Esophagus squamous epithelium (tissue), 5 donors: ENCODE measurements at regions not wholly inside any gene's neighbourhood (a gene's known extent, or its start where the extent isn't known, plus 50 kb on each side); places are given as distances from the start of the nearest gene placed in this dataset.

Source experiments
- DNase-seq: peaks from one replicate; lab custom pipeline; 2025; lab: John Stamatoyannopoulos, UW
- H3K27ac ChIP-seq, 4 donors: fragments of 200-600 bp; sonication (generic); one replicate each; pipeline ENCODE4 v1.5.1; 2016 to 2019; ENCODE audit warnings: mild to moderate bottlenecking in 1 of 4
- H3K27me3 ChIP-seq, 4 donors: fragments of 200-600 bp; sonication (generic); 1 replicate in 3 of 4; 2 replicates in 1 of 4; pipeline versions ENCODE4 v1.5.1 to v1.6.0; 2017 to 2021; ENCODE audit warnings: antibody characterized with exemption in 1 of 4
- H3K36me3 ChIP-seq, 3 donors: fragments of 200-600 bp; sonication (generic); one replicate each; pipeline ENCODE4 v1.5.1; 2016 to 2019
- H3K4me1 ChIP-seq, 3 donors: fragments of 200-600 bp; sonication (generic); one replicate each; pipeline ENCODE4 v1.5.1; 2017 to 2019
- H3K4me3 ChIP-seq, 4 donors: fragments of 200-600 bp; sonication (generic); 1 replicate in 3 of 4; 2 replicates in 1 of 4; pipeline ENCODE4 v1.5.1; 2016 to 2019; ENCODE audit warnings: mild to moderate bottlenecking in 2 of 4, moderate library complexity in 1 of 4
- H3K9me3 ChIP-seq, 3 donors: fragments of 200-600 bp; sonication (generic); one replicate each; pipeline ENCODE4 v1.5.1; 2016 to 2019
- CTCF ChIP-seq, 6 experiments: fragments of 450-650 bp in 4 of 6; fragments of 200-600 bp in 2 of 6; sonication (generic) in 2 of 6; IDR thresholded peaks; one replicate each; pipeline ENCODE4 v1.5.1; 2016 to 2019; ENCODE audit warnings: antibody characterized with exemption in 6 of 6, mild to moderate bottlenecking in 4 of 6, moderate library complexity in 4 of 6
- POLR2A ChIP-seq, 4 donors: fragments of 450-650 bp; IDR thresholded peaks; one replicate each; pipeline ENCODE4 v1.6.1; 2017; ENCODE audit warnings: antibody characterized with exemption in 4 of 4, mild to moderate bottlenecking in 4 of 4, moderate library complexity in 3 of 4
- WGBS, 2 donors: methylation state at CpG; one replicate each; pipeline ENCODE4 v1.1.5; 2018; 5-methylcytosine and 5-hydroxymethylcytosine counted together
- intact Hi-C: fragments of 100-400 bp; cut with DNase I; formaldehyde crosslinking; loops from one replicate; pipeline ENCODE4 v1.15.0; 2022
- donor health status: DM: yes; HTN: yes; CAD: no.

GRCh38 chr3:20405744-20406143 lies 219.7 kb upstream of the SGO1 start:
- no peaks in the 10 kb centered on the region for H3K36me3 ChIP-seq
- no peak overlapping the region for H3K27ac ChIP-seq
- intact Hi-C loops = no loop called here
- H3K4me3 ChIP-seq = no peak overlapping the region
- H3K4me1 ChIP-seq = no peaks in the 10 kb centered on the region
- WGBS, 2 donors = 56 to 72% methylated on average over 4 of the region's 4 CpGs
- H3K27me3 ChIP-seq = no peaks in the 10 kb centered on the region
- TF ChIP-seq CTCF (IDR thresholded peaks at IDR 0.05) (no peak), POLR2A (IDR thresholded peaks at IDR 0.05) (no peak)
- no peaks in the 10 kb centered on the region for H3K9me3 ChIP-seq
- no peak for DNase-seq

- 75 to 79% methylated on average over 3 of the region's 3 CpGs for WGBS, 2 donors
These were observed 219.2 kb upstream of the SGO1 start for GRCh38 chr3:20405231-20405630.

GRCh38 chr3:20404741-20405100 lies 218.7 kb upstream of the SGO1 start:
- DNase-seq = no peak
- intact Hi-C loops = no loop called here
- H3K36me3 ChIP-seq = no peaks in the 10 kb centered on the region
- no peak overlapping the region for H3K4me3 ChIP-seq
- H3K4me1 ChIP-seq = no peaks in the 10 kb centered on the region
- H3K27ac ChIP-seq = no peak overlapping the region
- H3K27me3 ChIP-seq = no peaks in the 10 kb centered on the region
- TF ChIP-seq POLR2A (IDR thresholded peaks at IDR 0.05) = no peak
- no peak for TF ChIP-seq CTCF (IDR thresholded peaks at IDR 0.05)
- no peaks in the 10 kb centered on the region for H3K9me3 ChIP-seq

More at GRCh38 chr3:20405231-20405630, 219.2 kb upstream of the SGO1 start:
- Histone ChIP-seq H3K4me3 (no peak overlapping the region), H3K9me3 (no peaks in the 10 kb centered on the region), H3K4me1 (no peaks in the 10 kb centered on the region), H3K27ac (no peak overlapping the region), H3K36me3 (no peaks in the 10 kb centered on the region), H3K27me3 (no peaks in the 10 kb centered on the region)
- no peak for TF ChIP-seq POLR2A (IDR thresholded peaks at IDR 0.05)
- no peak for TF ChIP-seq CTCF (IDR thresholded peaks at IDR 0.05)
- DNase-seq = no peak
- intact Hi-C loops = no loop called here

GRCh38 chr3:20403986-20404740 lies 218.2 kb upstream of the SGO1 start:
- TF ChIP-seq POLR2A (IDR thresholded peaks at IDR 0.05) (no peak), CTCF (IDR thresholded peaks at IDR 0.05) (no peak)
- H3K4me3 ChIP-seq = no peak overlapping the region
- intact Hi-C loops = no loop called here
- no peak for DNase-seq
- H3K4me1 ChIP-seq = no peaks in the 10 kb centered on the region
- no peak overlapping the region for H3K27ac ChIP-seq
- H3K36me3 ChIP-seq = no peaks in the 10 kb centered on the region
- WGBS, 2 donors = 79 to 81% methylated on average over 3 of the region's 3 CpGs
- H3K9me3 ChIP-seq = no peaks in the 10 kb centered on the region
- H3K27me3 ChIP-seq = no peaks in the 10 kb centered on the region

- no peaks in the 10 kb centered on the region for H3K4me1 ChIP-seq
- DNase-seq = no peak
- H3K4me3 ChIP-seq = no peak overlapping the region
- TF ChIP-seq CTCF (IDR thresholded peaks at IDR 0.05) (no peak), POLR2A (IDR thresholded peaks at IDR 0.05) (no peak)
- H3K9me3 ChIP-seq = no peaks in the 10 kb centered on the region
- no peaks in the 10 kb centered on the region for H3K27me3 ChIP-seq
- H3K27ac ChIP-seq = no peak overlapping the region
- WGBS, 2 donors = 76 to 93% methylated on average over 4 of the region's 4 CpGs
- intact Hi-C loops = no loop called here
- no peaks in the 10 kb centered on the region for H3K36me3 ChIP-seq
These were observed 215.2 kb upstream of the SGO1 start for GRCh38 chr3:20401253-20401652.
